Fibroblast of lung (primary cell): ENCODE measurements at regions not wholly inside any gene's neighbourhood (a gene's known extent, or its start where the extent isn't known, plus 50 kb on each side); places are given as distances from the start of the nearest gene placed in this dataset.
"Not testable (repeated sequence)": the region's sequence is repeated elsewhere in the genome, so short reads cannot be mapped to it uniquely, and the experiment has no call there.

Experiments used
- CTCF ChIP-seq, 2 donors: IDR thresholded peaks in 1 of 2; conservative IDR thresholded peaks in 1 of 2; 1 replicate in 1 of 2; 2 replicates in 1 of 2; pipeline ENCODE4 v1.5.1; 2011 to 2012; ENCODE audit warnings: low read length in 2 of 2, control low read depth in 1 of 2, inconsistent platforms in 1 of 2, low read depth in 1 of 2, mild to moderate bottlenecking in 1 of 2
- EZH2 ChIP-seq: IDR thresholded peaks from 2 replicates; pipeline ENCODE4 v1.5.1; 2012; ENCODE audit warnings: low read length, control low read depth, mild to moderate bottlenecking; ENCODE audit errors: missing control alignments

DNA sequence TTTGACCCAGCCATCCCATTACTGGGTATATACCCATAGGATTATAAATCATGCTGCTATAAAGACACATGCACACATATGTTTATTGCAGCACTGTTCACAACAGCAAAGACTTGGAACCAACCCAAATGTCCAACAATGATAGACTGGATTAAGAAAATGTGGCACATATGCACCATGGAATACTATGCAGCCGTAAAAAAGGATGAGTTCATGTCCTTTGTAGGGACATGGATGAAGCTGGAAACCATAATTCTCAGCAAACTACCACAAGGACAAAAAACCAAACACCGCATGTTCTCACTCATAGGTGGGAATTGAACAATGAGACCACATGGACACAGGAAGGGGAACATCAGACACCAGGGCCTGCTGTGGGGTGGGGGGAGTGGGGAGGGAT is 129.4 kb upstream of the ZNF366 start:
- TF ChIP-seq CTCF (conservative IDR thresholded peaks at IDR 0.05 in 1 of 2, IDR thresholded peaks at IDR 0.05 in 1 of 2; ENCODE audit: low read depth in 1 of 2, low read length in 2 of 2); EZH2: not testable (repeated sequence)
